HepG2 (cell line): ENCODE measurements at regions not wholly inside any gene's neighbourhood (a gene's known extent, or its start where the extent isn't known, plus 50 kb on each side); places are given as distances from the start of the nearest gene placed in this dataset.

Source experiments
- ATAC-seq: fragments of 200-7000 bp; cut with Tn5 transposase; 3 replicates; pipeline ENCODE4 v1.9.1; 2020; ENCODE audit warnings: mild to moderate bottlenecking, moderate library complexity
- BruUV-seq: library from RNA; stranded (reverse); fragments of 400-500 nt; replicated peaks from 2 replicates; lab custom pipeline; 2021; lab: Mats Ljungman, UMichigan
- CTCF ChIA-PET: fragments of 300-600 bp; formaldehyde crosslinking; extraction: SDS; loops from one replicate; lab custom pipeline; 2021; ENCODE audit warnings: low total read pairs, inconsistent platforms, low intra/inter-chr PET ratio; lab: Yijun Ruan, JAX
- POLR2A ChIA-PET: fragments of 350-600 bp; sonication (Branson Sonifier 250); formaldehyde crosslinking; loops from one replicate; lab custom pipeline; 2020; ENCODE audit warnings: antibody characterized with exemption, inconsistent platforms; lab: Yijun Ruan, JAX
- DNase-seq: peaks from one replicate; pipeline ENCODE4 v3.0.0-alpha.2; 2015; ENCODE audit warnings: low spot score
- FAIRE-seq: peaks from 3 replicates; lab custom pipeline; 2011; peaks lifted over from hg19 to GRCh38; lab: Jason Lieb, UNC
- H2AFZ ChIP-seq: one replicate; pipeline ENCODE4 v1.6.1; 2011; ENCODE audit warnings: low read length, inconsistent platforms
- H3K27ac ChIP-seq: fragments of 300-600 bp; 3 replicates; pipeline ENCODE4 v1.8.0; 2011; ENCODE audit warnings: mixed run types, mild to moderate bottlenecking, mixed read lengths, low read length, inconsistent platforms; ENCODE audit not compliant: insufficient read depth; ENCODE audit errors: extremely low read length
- H3K27me3 ChIP-seq, 2 experiments: fragments of 200-600 bp in 1 of 2; 2 replicates in 1 of 2; 3 replicates in 1 of 2; pipeline versions ENCODE4 v1.6.0 to v1.8.0; 2011; ENCODE audit warnings: low read length in 2 of 2, mild to moderate bottlenecking in 2 of 2, moderate library complexity in 2 of 2, inconsistent platforms in 1 of 2; ENCODE audit not compliant: insufficient read depth in 2 of 2, control insufficient read depth in 1 of 2
- H3K36me3 ChIP-seq, 2 experiments: fragments of 200-600 bp in 1 of 2; replicated peaks in 1 of 2; 2 replicates in 1 of 2; 3 replicates in 1 of 2; pipeline versions ENCODE4 v1.5.1 to v1.8.0; 2011; ENCODE audit warnings: low read length in 2 of 2, inconsistent platforms in 1 of 2; ENCODE audit not compliant: insufficient read depth in 2 of 2, control insufficient read depth in 1 of 2
- H3K4me1 ChIP-seq: 2 replicates; pipeline ENCODE4 v1.5.1; 2012; ENCODE audit warnings: low read length, inconsistent platforms; ENCODE audit not compliant: insufficient read depth
- H3K4me2 ChIP-seq: 2 replicates; pipeline ENCODE4 v1.6.0; 2011; ENCODE audit warnings: low read depth, low read length, inconsistent platforms
- H3K4me3 ChIP-seq, 3 experiments: fragments of 200-600 bp in 1 of 3; sonication (generic), shearing (Covaris generic) in 1 of 3; replicated peaks in 1 of 3; 2 replicates each; pipeline ENCODE4 v1.5.1; 2011 to 2016; ENCODE audit warnings: low read length in 3 of 3, inconsistent platforms in 2 of 3, low read depth in 2 of 3, mild to moderate bottlenecking in 2 of 3, control low read depth in 1 of 3, mixed read lengths in 1 of 3; ENCODE audit not compliant: insufficient read depth in 1 of 3
- H3K79me2 ChIP-seq: one replicate; pipeline ENCODE4 v1.6.1; 2011; ENCODE audit warnings: low read length, inconsistent platforms; ENCODE audit not compliant: insufficient read depth
- H3K9ac ChIP-seq: 2 replicates; pipeline ENCODE4 v1.6.0; 2011; ENCODE audit warnings: mild to moderate bottlenecking, low read depth, low read length, inconsistent platforms; ENCODE audit not compliant: insufficient read depth
- H3K9me3 ChIP-seq: 2 replicates; pipeline ENCODE4 v1.5.1; 2012; ENCODE audit warnings: mild to moderate bottlenecking, low read length
- H4K20me1 ChIP-seq: 2 replicates; pipeline ENCODE4 v1.6.0; 2011; ENCODE audit warnings: inconsistent platforms, mild to moderate bottlenecking, low read length, moderate library complexity; ENCODE audit not compliant: insufficient read depth
- CAMTA2 ChIP-seq: sonication (generic); formaldehyde crosslinking; IDR thresholded peaks from 2 replicates; pipeline ENCODE4 v1.4.0; 2020; ENCODE audit warnings: mild to moderate bottlenecking, missing genetic modification reagents, borderline replicate concordance
- CREBL2 ChIP-seq: sonication (generic); formaldehyde crosslinking; IDR thresholded peaks from 2 replicates; pipeline ENCODE4 v1.8.1; 2023; ENCODE audit warnings: missing genetic modification reagents, mild to moderate bottlenecking, borderline replicate concordance
- MIER2 ChIP-seq: IDR thresholded peaks from 2 replicates; pipeline ENCODE4 v1.6.1; 2016; ENCODE audit warnings: missing biosample characterization, missing genetic modification reagents
- MTA3 ChIP-seq: sonication (generic); formaldehyde crosslinking; IDR thresholded peaks from 2 replicates; pipeline ENCODE4 v1.4.0; 2020; ENCODE audit warnings: missing genetic modification reagents
- PAF1 ChIP-seq: IDR thresholded peaks from 2 replicates; pipeline ENCODE4 v1.6.1; 2016; ENCODE audit warnings: missing genetic modification reagents, missing compliant biosample characterization
- PCBP2 ChIP-seq: fragments of 200-400 bp; formaldehyde crosslinking; optimal IDR thresholded peaks from 2 replicates; pipeline ENCODE3; 2018; ENCODE audit warnings: low read length, low read depth; ENCODE audit not compliant: poor library complexity, severe bottlenecking
- PHB2 ChIP-seq: fragments of 450-650 bp; IDR thresholded peaks from 2 replicates; pipeline ENCODE4 v1.6.1; 2018; ENCODE audit not compliant: partially characterized antibody
- REPIN1 ChIP-seq: sonication (generic); formaldehyde crosslinking; IDR thresholded peaks from 2 replicates; pipeline ENCODE4 v1.8.0; 2022; ENCODE audit warnings: missing genetic modification reagents, low read depth, mild to moderate bottlenecking, borderline replicate concordance
- XBP1 ChIP-seq: sonication (generic); formaldehyde crosslinking; IDR thresholded peaks from 2 replicates; pipeline ENCODE4 v1.5.0; 2020; ENCODE audit warnings: missing genetic modification reagents
- ZBTB44 ChIP-seq: sonication (generic); formaldehyde crosslinking; IDR thresholded peaks from 2 replicates; pipeline ENCODE4 v1.4.0; 2020; ENCODE audit warnings: missing genetic modification reagents
- ZMAT3 ChIP-seq: sonication (generic); formaldehyde crosslinking; conservative IDR thresholded peaks from 2 replicates; pipeline ENCODE4 v1.7.0; 2021; ENCODE audit warnings: missing genetic modification reagents
- ZNF33A ChIP-seq: sonication (generic); formaldehyde crosslinking; IDR thresholded peaks from 2 replicates; pipeline ENCODE4 v1.5.1; 2020; ENCODE audit warnings: missing genetic modification reagents, mild to moderate bottlenecking, moderate library complexity, borderline replicate concordance
- ZNF567 ChIP-seq: sonication (generic); formaldehyde crosslinking; IDR thresholded peaks from 2 replicates; pipeline ENCODE4 v1.8.1; 2023; ENCODE audit warnings: mild to moderate bottlenecking, missing genetic modification reagents, borderline replicate concordance
- ZSCAN31 ChIP-seq: sonication (generic); formaldehyde crosslinking; IDR thresholded peaks from 2 replicates; pipeline ENCODE4 v1.5.0; 2020; ENCODE audit warnings: low read depth, mild to moderate bottlenecking, missing genetic modification reagents
- WGBS: methylation state at CpG from one replicate; pipeline ENCODE4 v1.1.6; 2017; ENCODE audit warnings: low lambda C conversion rate; 5-methylcytosine and 5-hydroxymethylcytosine counted together
- in situ Hi-C: cut with HindIII; loops from 2 replicates; pipeline ENCODE4 v1.10.0; 2017; ENCODE audit warnings: low pct_unique_long_range_greater_than_20kb; ENCODE audit not compliant: extremely low pct_ligation_motif_present
- intact Hi-C: fragments of 100-400 bp; cut with micrococcal nuclease; formaldehyde crosslinking; loops from one replicate; pipeline ENCODE4 v1.10.0; 2022; ENCODE audit not compliant: unreplicated experiment
- TF ChIP-seq, protein P1 (sequence below): sonication (generic); formaldehyde crosslinking; IDR thresholded peaks from 2 replicates; pipeline ENCODE4 v1.9.0; 2021; ENCODE audit warnings: missing genetic modification reagents, borderline replicate concordance
- TF ChIP-seq, protein P2 (sequence below): sonication (generic); formaldehyde crosslinking; IDR thresholded peaks from 2 replicates; pipeline ENCODE4 v1.4.0; 2020; ENCODE audit warnings: missing genetic modification reagents

DNA sequence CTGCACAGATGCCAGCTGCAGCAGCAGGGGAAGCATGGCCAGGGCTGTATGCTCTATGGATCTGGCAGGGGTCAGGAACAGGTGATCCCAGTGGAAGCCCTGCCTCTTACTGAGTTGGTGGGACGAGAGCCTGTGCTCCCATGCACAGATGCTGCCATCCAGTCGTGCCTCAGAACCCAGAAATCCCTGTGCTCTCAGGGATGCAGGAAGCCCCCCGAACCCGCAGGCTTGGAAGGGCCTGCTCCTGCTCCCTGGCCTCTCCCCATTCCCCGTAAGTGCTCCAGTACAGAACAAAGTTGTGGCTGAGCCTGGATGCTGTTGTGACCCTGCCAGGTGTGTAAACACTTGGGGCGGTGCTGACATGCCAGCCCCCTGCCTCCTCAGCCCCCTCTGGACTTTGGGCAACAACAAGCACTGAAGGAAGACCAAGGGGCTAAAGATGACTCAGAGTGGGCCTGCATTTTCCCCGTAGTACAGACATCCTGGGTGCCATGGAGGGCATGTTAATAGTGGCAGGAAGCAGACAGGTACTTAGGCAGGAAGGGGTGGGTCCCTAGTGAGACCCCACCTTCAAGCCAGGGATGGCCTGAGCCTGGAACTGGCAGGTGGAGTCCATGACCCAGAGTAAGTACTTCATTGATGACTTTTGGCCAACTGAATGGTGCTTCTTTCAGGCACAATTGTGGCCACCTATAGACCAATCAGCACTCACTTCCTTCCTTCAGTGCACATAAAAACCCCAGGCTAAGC, 1640.7 kb downstream of the C4orf33 start:
- Histone ChIP-seq H2AFZ (no peak overlapping the region), H3K4me3 (no peak overlapping the region), H4K20me1 (no peaks in the 10 kb centered on the region), H3K27ac (no peak overlapping the region), H3K79me2 (no peaks in the 10 kb centered on the region), H3K36me3 (no peaks in the 10 kb centered on the region), H3K27me3 (no peaks in the 10 kb centered on the region), H3K4me2 (no peak overlapping the region), H3K4me1 (no peaks in the 10 kb centered on the region), H3K9ac (no peak overlapping the region), H3K9me3 (no peaks in the 10 kb centered on the region)
- in situ Hi-C loops (no loop called here), intact Hi-C loops (no loop called here)
- no TSS peak for BruUV-seq
- ChIA-PET CTCF (no interaction called here), POLR2A (no interaction called here)
- no peak for DNase-seq
- no peak for FAIRE-seq
- 0% methylated on average over 2 of the region's 7 CpGs for WGBS
- ATAC-seq, result no peak
- no peak for TF ChIP-seq ZNF33A (CRISPR knock-in tag)
- TF ChIP-seq REPIN1 (CRISPR knock-in tag), result no peak
- no peak for TF ChIP-seq XBP1 (CRISPR knock-in tag)
- no peak for TF ChIP-seq CREBL2
- no peak for TF ChIP-seq MTA3 (CRISPR knock-in tag)
- TF ChIP-seq ZBTB44 (CRISPR knock-in tag), result no peak
- TF ChIP-seq ZSCAN31 (CRISPR knock-in tag), result no peak
- TF ChIP-seq PHB2, result no peak
- no peak for TF ChIP-seq MIER2 (CRISPR knock-in tag)
- no peak for TF ChIP-seq ZMAT3 (CRISPR knock-in tag)
- TF ChIP-seq, protein P1, sequence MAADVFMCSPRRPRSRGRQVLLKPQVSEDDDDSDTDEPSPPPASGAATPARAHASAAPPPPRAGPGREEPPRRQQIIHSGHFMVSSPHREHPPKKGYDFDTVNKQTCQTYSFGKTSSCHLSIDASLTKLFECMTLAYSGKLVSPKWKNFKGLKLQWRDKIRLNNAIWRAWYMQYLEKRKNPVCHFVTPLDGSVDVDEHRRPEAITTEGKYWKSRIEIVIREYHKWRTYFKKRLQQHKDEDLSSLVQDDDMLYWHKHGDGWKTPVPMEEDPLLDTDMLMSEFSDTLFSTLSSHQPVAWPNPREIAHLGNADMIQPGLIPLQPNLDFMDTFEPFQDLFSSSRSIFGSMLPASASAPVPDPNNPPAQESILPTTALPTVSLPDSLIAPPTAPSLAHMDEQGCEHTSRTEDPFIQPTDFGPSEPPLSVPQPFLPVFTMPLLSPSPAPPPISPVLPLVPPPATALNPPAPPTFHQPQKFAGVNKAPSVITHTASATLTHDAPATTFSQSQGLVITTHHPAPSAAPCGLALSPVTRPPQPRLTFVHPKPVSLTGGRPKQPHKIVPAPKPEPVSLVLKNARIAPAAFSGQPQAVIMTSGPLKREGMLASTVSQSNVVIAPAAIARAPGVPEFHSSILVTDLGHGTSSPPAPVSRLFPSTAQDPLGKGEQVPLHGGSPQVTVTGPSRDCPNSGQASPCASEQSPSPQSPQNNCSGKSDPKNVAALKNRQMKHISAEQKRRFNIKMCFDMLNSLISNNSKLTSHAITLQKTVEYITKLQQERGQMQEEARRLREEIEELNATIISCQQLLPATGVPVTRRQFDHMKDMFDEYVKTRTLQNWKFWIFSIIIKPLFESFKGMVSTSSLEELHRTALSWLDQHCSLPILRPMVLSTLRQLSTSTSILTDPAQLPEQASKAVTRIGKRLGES, result no peak
- no peak for TF ChIP-seq PAF1 (CRISPR knock-in tag)
- no peak for TF ChIP-seq PCBP2
- TF ChIP-seq, protein P2, sequence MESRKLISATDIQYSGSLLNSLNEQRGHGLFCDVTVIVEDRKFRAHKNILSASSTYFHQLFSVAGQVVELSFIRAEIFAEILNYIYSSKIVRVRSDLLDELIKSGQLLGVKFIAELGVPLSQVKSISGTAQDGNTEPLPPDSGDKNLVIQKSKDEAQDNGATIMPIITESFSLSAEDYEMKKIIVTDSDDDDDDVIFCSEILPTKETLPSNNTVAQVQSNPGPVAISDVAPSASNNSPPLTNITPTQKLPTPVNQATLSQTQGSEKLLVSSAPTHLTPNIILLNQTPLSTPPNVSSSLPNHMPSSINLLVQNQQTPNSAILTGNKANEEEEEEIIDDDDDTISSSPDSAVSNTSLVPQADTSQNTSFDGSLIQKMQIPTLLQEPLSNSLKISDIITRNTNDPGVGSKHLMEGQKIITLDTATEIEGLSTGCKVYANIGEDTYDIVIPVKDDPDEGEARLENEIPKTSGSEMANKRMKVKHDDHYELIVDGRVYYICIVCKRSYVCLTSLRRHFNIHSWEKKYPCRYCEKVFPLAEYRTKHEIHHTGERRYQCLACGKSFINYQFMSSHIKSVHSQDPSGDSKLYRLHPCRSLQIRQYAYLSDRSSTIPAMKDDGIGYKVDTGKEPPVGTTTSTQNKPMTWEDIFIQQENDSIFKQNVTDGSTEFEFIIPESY (CRISPR knock-in tag), result no peak
- TF ChIP-seq ZNF567, result no peak
- no peak for TF ChIP-seq CAMTA2 (CRISPR knock-in tag)
